ENCODE measurements at regions not wholly inside any gene's neighbourhood (a gene's known extent, or its start where the extent isn't known, plus 50 kb on each side); places are given as distances from the start of the nearest gene placed in this dataset.

GRCh38 chr3:13176445-13176844, 103.2 kb upstream of the IQSEC1 start:
- Histone ChIP-seq H3K79me2 (ENCODE audit: low read length) (no peaks in the 10 kb centered on the region), H3K27ac (ENCODE audit: low read length) (no peak overlapping the region), H3K36me3 (ENCODE audit: insufficient read depth, low read length) (no peaks in the 10 kb centered on the region), H3K4me2 (ENCODE audit: low read depth, low read length, poor library complexity, severe bottlenecking) (no peak overlapping the region), H3K4me1 (ENCODE audit: low read length) (peaks cover 12% of the 10 kb centered on the region), H3K9me3 (ENCODE audit: low read length) (no peaks in the 10 kb centered on the region), H3K9me2 (replicated peaks; ENCODE audit: insufficient read depth, low read length) (no peaks in the 10 kb centered on the region), H3K4me3 (ENCODE audit: low read length) (no peak overlapping the region), H3K27me3 (ENCODE audit: low read length) (no peaks in the 10 kb centered on the region), H3K9ac (ENCODE audit: low read length) (no peak overlapping the region), H4K20me1 (ENCODE audit: insufficient read depth, low read depth, low read length) (peaks cover 74% of the 10 kb centered on the region), H2AFZ (ENCODE audit: low read length) (no peak overlapping the region)
- DNase-seq = no peak

- Histone ChIP-seq H3K9me3 (ENCODE audit: low read length) (no peaks in the 10 kb centered on the region), H3K27ac (ENCODE audit: low read length) (no peak overlapping the region), H3K4me2 (ENCODE audit: low read depth, low read length, poor library complexity, severe bottlenecking) (no peak overlapping the region), H2AFZ (ENCODE audit: low read length) (no peak overlapping the region), H3K4me3 (ENCODE audit: low read length) (no peak overlapping the region), H4K20me1 (ENCODE audit: insufficient read depth, low read depth, low read length) (peaks cover 81% of the 10 kb centered on the region), H3K4me1 (ENCODE audit: low read length) (peaks cover 17% of the 10 kb centered on the region), H3K9me2 (replicated peaks; ENCODE audit: insufficient read depth, low read length) (no peaks in the 10 kb centered on the region), H3K27me3 (ENCODE audit: low read length) (no peaks in the 10 kb centered on the region), H3K9ac (ENCODE audit: low read length) (no peak overlapping the region), H3K36me3 (ENCODE audit: insufficient read depth, low read length) (no peaks in the 10 kb centered on the region), H3K79me2 (ENCODE audit: low read length) (no peaks in the 10 kb centered on the region)
- DNase-seq = no peak
Observed at GRCh38 chr3:13174803-13175135, 101.5 kb upstream of the IQSEC1 start.

- Histone ChIP-seq H3K27ac (ENCODE audit: low read length) (no peak overlapping the region), H3K27me3 (ENCODE audit: low read length) (no peaks in the 10 kb centered on the region), H3K36me3 (ENCODE audit: insufficient read depth, low read length) (no peaks in the 10 kb centered on the region), H2AFZ (ENCODE audit: low read length) (no peak overlapping the region), H3K4me3 (ENCODE audit: low read length) (no peak overlapping the region), H3K9me3 (ENCODE audit: low read length) (no peaks in the 10 kb centered on the region), H3K9ac (ENCODE audit: low read length) (no peak overlapping the region), H3K4me2 (ENCODE audit: low read depth, low read length, poor library complexity, severe bottlenecking) (no peak overlapping the region), H3K79me2 (ENCODE audit: low read length) (no peaks in the 10 kb centered on the region), H3K4me1 (ENCODE audit: low read length) (peaks cover 17% of the 10 kb centered on the region), H4K20me1 (ENCODE audit: insufficient read depth, low read depth, low read length) (peaks cover 81% of the 10 kb centered on the region), H3K9me2 (replicated peaks; ENCODE audit: insufficient read depth, low read length) (no peaks in the 10 kb centered on the region)
- no peak for DNase-seq
Observed at GRCh38 chr3:13174011-13174802, 101.0 kb upstream of the IQSEC1 start.

GRCh38 chr3:13173186-13173585, 100.0 kb upstream of the IQSEC1 start:
- Histone ChIP-seq H2AFZ (ENCODE audit: low read length) (no peak overlapping the region), H3K9me2 (replicated peaks; ENCODE audit: insufficient read depth, low read length) (no peaks in the 10 kb centered on the region), H3K36me3 (ENCODE audit: insufficient read depth, low read length) (no peaks in the 10 kb centered on the region), H3K27me3 (ENCODE audit: low read length) (no peaks in the 10 kb centered on the region), H3K27ac (ENCODE audit: low read length) (no peak overlapping the region), H3K4me2 (ENCODE audit: low read depth, low read length, poor library complexity, severe bottlenecking) (no peak overlapping the region), H3K4me1 (ENCODE audit: low read length) (peaks cover 12% of the 10 kb centered on the region), H3K9ac (ENCODE audit: low read length) (no peak overlapping the region), H3K79me2 (ENCODE audit: low read length) (no peaks in the 10 kb centered on the region), H4K20me1 (ENCODE audit: insufficient read depth, low read depth, low read length) (peaks cover 81% of the 10 kb centered on the region), H3K4me3 (ENCODE audit: low read length) (no peak overlapping the region), H3K9me3 (ENCODE audit: low read length) (no peaks in the 10 kb centered on the region)
- DNase-seq = no peak

- H3K79me2 ChIP-seq (ENCODE audit: low read length) = no peaks in the 10 kb centered on the region
- no peak overlapping the region for H2AFZ ChIP-seq (ENCODE audit: low read length)
- H3K9ac ChIP-seq (ENCODE audit: low read length) = no peak overlapping the region
- no peak overlapping the region for H3K4me2 ChIP-seq (ENCODE audit: low read depth, low read length, poor library complexity, severe bottlenecking)
- DNase-seq = no peak
- peaks cover 12% of the 10 kb centered on the region for H3K4me1 ChIP-seq (ENCODE audit: low read length)
- H3K36me3 ChIP-seq (ENCODE audit: insufficient read depth, low read length) = no peaks in the 10 kb centered on the region
- no peaks in the 10 kb centered on the region for H3K9me2 ChIP-seq (replicated peaks; ENCODE audit: insufficient read depth, low read length)
- peaks cover 81% of the 10 kb centered on the region for H4K20me1 ChIP-seq (ENCODE audit: insufficient read depth, low read depth, low read length)
- H3K9me3 ChIP-seq (ENCODE audit: low read length) = no peaks in the 10 kb centered on the region
- no peak overlapping the region for H3K27ac ChIP-seq (ENCODE audit: low read length)
- H3K27me3 ChIP-seq (ENCODE audit: low read length) = no peaks in the 10 kb centered on the region
- H3K4me3 ChIP-seq (ENCODE audit: low read length) = no peak overlapping the region
Observed at GRCh38 chr3:13172644-13173013, 99.4 kb upstream of the IQSEC1 start.

- no peaks in the 10 kb centered on the region for H3K79me2 ChIP-seq (ENCODE audit: low read length)
- H3K27me3 ChIP-seq (ENCODE audit: low read length) = no peaks in the 10 kb centered on the region
- H3K9ac ChIP-seq (ENCODE audit: low read length) = no peak overlapping the region
- H3K36me3 ChIP-seq (ENCODE audit: insufficient read depth, low read length) = no peaks in the 10 kb centered on the region
- H4K20me1 ChIP-seq (ENCODE audit: insufficient read depth, low read depth, low read length) = peaks cover 81% of the 10 kb centered on the region
- no peaks in the 10 kb centered on the region for H3K9me2 ChIP-seq (replicated peaks; ENCODE audit: insufficient read depth, low read length)
- H3K27ac ChIP-seq (ENCODE audit: low read length) = no peak overlapping the region
- no peaks in the 10 kb centered on the region for H3K9me3 ChIP-seq (ENCODE audit: low read length)
- H3K4me1 ChIP-seq (ENCODE audit: low read length) = peaks cover 12% of the 10 kb centered on the region
- H2AFZ ChIP-seq (ENCODE audit: low read length) = no peak overlapping the region
- H3K4me2 ChIP-seq (ENCODE audit: low read depth, low read length, poor library complexity, severe bottlenecking) = no peak overlapping the region
- no peak for DNase-seq
- no peak overlapping the region for H3K4me3 ChIP-seq (ENCODE audit: low read length)
Observed at GRCh38 chr3:13171704-13172643, 98.7 kb upstream of the IQSEC1 start.

GRCh38 chr3:13170317-13170716, 97.1 kb upstream of the IQSEC1 start:
- H3K4me2 ChIP-seq (ENCODE audit: low read depth, low read length, poor library complexity, severe bottlenecking) = no peak overlapping the region
- H3K27me3 ChIP-seq (ENCODE audit: low read length) = no peaks in the 10 kb centered on the region
- DNase-seq = no peak
- no peak overlapping the region for H2AFZ ChIP-seq (ENCODE audit: low read length)
- H3K9ac ChIP-seq (ENCODE audit: low read length) = no peak overlapping the region
- peaks cover 12% of the 10 kb centered on the region for H3K4me1 ChIP-seq (ENCODE audit: low read length)
- no peak overlapping the region for H3K4me3 ChIP-seq (ENCODE audit: low read length)
- H3K9me3 ChIP-seq (ENCODE audit: low read length) = no peaks in the 10 kb centered on the region
- no peaks in the 10 kb centered on the region for H3K9me2 ChIP-seq (replicated peaks; ENCODE audit: insufficient read depth, low read length)
- H3K79me2 ChIP-seq (ENCODE audit: low read length) = no peaks in the 10 kb centered on the region
- H4K20me1 ChIP-seq (ENCODE audit: insufficient read depth, low read depth, low read length) = peaks cover 73% of the 10 kb centered on the region
- H3K36me3 ChIP-seq (ENCODE audit: insufficient read depth, low read length) = no peaks in the 10 kb centered on the region
- H3K27ac ChIP-seq (ENCODE audit: low read length) = no peak overlapping the region

GRCh38 chr3:13168391-13168790, 95.2 kb upstream of the IQSEC1 start:
- no peaks in the 10 kb centered on the region for H3K9me2 ChIP-seq (replicated peaks; ENCODE audit: insufficient read depth, low read length)
- no peak overlapping the region for H3K4me3 ChIP-seq (ENCODE audit: low read length)
- no peak for DNase-seq
- H3K9me3 ChIP-seq (ENCODE audit: low read length) = no peaks in the 10 kb centered on the region
- H3K27ac ChIP-seq (ENCODE audit: low read length) = no peak overlapping the region
- H3K79me2 ChIP-seq (ENCODE audit: low read length) = no peaks in the 10 kb centered on the region
- H4K20me1 ChIP-seq (ENCODE audit: insufficient read depth, low read depth, low read length) = peaks cover 71% of the 10 kb centered on the region
- no peaks in the 10 kb centered on the region for H3K36me3 ChIP-seq (ENCODE audit: insufficient read depth, low read length)
- no peak overlapping the region for H3K4me2 ChIP-seq (ENCODE audit: low read depth, low read length, poor library complexity, severe bottlenecking)
- no peaks in the 10 kb centered on the region for H3K27me3 ChIP-seq (ENCODE audit: low read length)
- H3K9ac ChIP-seq (ENCODE audit: low read length) = no peak overlapping the region
- no peak overlapping the region for H2AFZ ChIP-seq (ENCODE audit: low read length)
- peaks cover 8% of the 10 kb centered on the region for H3K4me1 ChIP-seq (ENCODE audit: low read length)

Data from Karpas-422 (cell line).